ENCODE measurements at regions not wholly inside any gene's neighbourhood (a gene's known extent, or its start where the extent isn't known, plus 50 kb on each side); places are given as distances from the start of the nearest gene placed in this dataset.

DNA sequence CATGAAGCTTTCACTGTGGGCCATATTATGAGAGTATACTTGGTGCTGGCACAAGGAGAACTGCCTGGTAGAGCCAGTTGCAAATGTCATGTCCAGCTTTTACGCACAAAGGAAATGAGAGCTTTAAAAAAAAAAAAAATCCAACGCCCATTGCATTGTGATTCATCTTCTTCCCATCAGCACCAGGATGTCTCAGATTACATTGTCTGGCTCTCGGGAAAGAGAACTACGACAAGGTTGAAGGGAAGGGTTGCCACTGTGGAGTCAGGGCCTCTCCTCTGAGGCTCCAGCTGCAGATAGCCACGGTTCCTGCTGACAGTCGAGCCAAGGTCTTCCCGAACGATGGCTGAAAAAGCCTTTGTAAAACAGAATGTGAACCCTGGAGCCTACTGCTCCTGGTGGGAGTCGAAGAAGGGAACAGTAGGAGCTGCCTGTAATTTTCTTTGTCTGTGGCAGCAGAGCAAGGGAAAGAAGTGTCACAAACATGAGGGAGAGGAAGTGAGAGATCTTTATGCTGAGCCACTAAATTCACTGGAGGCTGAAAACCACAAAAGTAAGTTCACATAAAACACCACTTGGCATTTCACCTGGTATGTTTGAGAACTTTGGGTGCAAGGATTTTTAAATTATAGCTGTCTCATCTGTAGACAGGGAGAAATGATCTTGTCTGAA lies 704.7 kb downstream of the DIAPH3 start:
- Histone ChIP-seq H3K9me3 (ENCODE audit: low read length) (no peaks in the 10 kb centered on the region), H3K4me1 (ENCODE audit: insufficient read depth, low read length) (peaks cover 22% of the 10 kb centered on the region), H3K4me2 (ENCODE audit: low read length) (peak overlapping the region; percentile 75), H3K4me3 (ENCODE audit: low read length) (peak overlapping the region; percentile 46), H3K79me2 (ENCODE audit: low read length) (no peaks in the 10 kb centered on the region), H3K9ac (ENCODE audit: low read length) (peak overlapping the region; percentile 68), H3F3A (ENCODE audit: low read length, unreplicated experiment) (no peaks in the 10 kb centered on the region), H2AFZ (ENCODE audit: low read length) (peak overlapping the region; percentile 69), H3K27me3 (ENCODE audit: low read length) (no peaks in the 10 kb centered on the region), H4K20me1 (ENCODE audit: low read length) (no peaks in the 10 kb centered on the region), H3K27ac (ENCODE audit: low read length) (peak overlapping the region; percentile 97), H3K9me2 (replicated peaks; ENCODE audit: low read length) (no peaks in the 10 kb centered on the region), H3K36me3 (ENCODE audit: low read depth, low read length) (no peaks in the 10 kb centered on the region)
- POLR2A ChIA-PET (ENCODE audit: unreplicated experiment) = interaction anchor here (0.5 to 0.6 kb wide), 4 partner anchors 8 to 502 kb away, joined by 3 to 8 read pairs (median 6); no protein-coding TSS in a partner anchor
- no peak for TF ChIP-seq EZH2phosphoT487 (IDR thresholded peaks at IDR 0.05; ENCODE audit: borderline replicate concordance, low read length)
- TF ChIP-seq, protein P1, sequence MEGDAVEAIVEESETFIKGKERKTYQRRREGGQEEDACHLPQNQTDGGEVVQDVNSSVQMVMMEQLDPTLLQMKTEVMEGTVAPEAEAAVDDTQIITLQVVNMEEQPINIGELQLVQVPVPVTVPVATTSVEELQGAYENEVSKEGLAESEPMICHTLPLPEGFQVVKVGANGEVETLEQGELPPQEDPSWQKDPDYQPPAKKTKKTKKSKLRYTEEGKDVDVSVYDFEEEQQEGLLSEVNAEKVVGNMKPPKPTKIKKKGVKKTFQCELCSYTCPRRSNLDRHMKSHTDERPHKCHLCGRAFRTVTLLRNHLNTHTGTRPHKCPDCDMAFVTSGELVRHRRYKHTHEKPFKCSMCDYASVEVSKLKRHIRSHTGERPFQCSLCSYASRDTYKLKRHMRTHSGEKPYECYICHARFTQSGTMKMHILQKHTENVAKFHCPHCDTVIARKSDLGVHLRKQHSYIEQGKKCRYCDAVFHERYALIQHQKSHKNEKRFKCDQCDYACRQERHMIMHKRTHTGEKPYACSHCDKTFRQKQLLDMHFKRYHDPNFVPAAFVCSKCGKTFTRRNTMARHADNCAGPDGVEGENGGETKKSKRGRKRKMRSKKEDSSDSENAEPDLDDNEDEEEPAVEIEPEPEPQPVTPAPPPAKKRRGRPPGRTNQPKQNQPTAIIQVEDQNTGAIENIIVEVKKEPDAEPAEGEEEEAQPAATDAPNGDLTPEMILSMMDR (conservative IDR thresholded peaks at IDR 0.05; ENCODE audit: low read depth, low read length) = no peak
- TF ChIP-seq EZH2 (IDR thresholded peaks at IDR 0.05; ENCODE audit: low read length, unreplicated experiment) = no peak
- intact Hi-C loops (cut with micrococcal nuclease) = loop anchor here (1.0 to 5.0 kb wide), 3 partner anchors 13 to 218 kb away; no protein-coding TSS in a partner anchor
- peak; percentile 76 for DNase-seq
- CTCF ChIA-PET = interaction anchor here (0.6 to 1.1 kb wide), 5 partner anchors 8 to 447 kb away, joined by 3 to 6 read pairs (median 4); no protein-coding TSS in a partner anchor
- ATAC-seq = peak; percentile 95
- no TSS peak for BruUV-seq (replicated peaks)

DNA sequence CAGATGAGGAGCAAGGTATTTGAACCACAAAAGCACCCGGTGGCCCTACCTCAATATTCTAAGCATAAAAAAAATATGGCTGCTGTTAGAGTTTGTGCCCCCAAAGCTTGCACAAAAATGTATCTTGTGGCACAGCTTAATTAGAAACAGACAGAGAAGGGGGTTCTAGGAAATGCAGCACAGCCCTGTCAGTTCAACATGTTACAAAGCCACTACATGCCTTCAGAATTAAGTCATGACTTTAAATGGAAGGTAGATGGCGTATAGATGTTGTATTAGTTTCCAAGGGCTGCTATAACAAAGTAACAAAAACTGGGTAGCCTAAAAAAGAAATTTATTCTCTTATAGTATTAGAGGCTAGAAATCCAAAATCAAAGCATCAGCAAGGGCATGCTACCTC lies 703.8 kb downstream of the DIAPH3 start:
- POLR2A ChIA-PET (ENCODE audit: unreplicated experiment) = interaction anchor here (0.6 kb wide), 1 partner anchor 930 kb away, joined by 3 read pairs; no protein-coding TSS in a partner anchor
- intact Hi-C loops (cut with micrococcal nuclease) = loop anchor here (1.0 to 5.0 kb wide), 3 partner anchors 12 to 217 kb away; no protein-coding TSS in a partner anchor
- CTCF ChIA-PET = interaction anchor here (0.7 to 1.1 kb wide), 2 partner anchors 12 to 88 kb away, joined by 3 to 4 read pairs; no protein-coding TSS in a partner anchor
- H3K36me3 ChIP-seq (ENCODE audit: low read depth, low read length) = no peaks in the 10 kb centered on the region
- no peaks in the 10 kb centered on the region for H4K20me1 ChIP-seq (ENCODE audit: low read length)
- TF ChIP-seq, protein P1 (conservative IDR thresholded peaks at IDR 0.05; ENCODE audit: low read depth, low read length) = peak; percentile 25; the same call in 1 of the 2 replicates
- TF ChIP-seq EZH2 (IDR thresholded peaks at IDR 0.05; ENCODE audit: low read length, unreplicated experiment) (no peak), EZH2phosphoT487 (IDR thresholded peaks at IDR 0.05; ENCODE audit: borderline replicate concordance, low read length) (no peak)
- no peaks in the 10 kb centered on the region for H3K9me2 ChIP-seq (replicated peaks; ENCODE audit: low read length)
- no peaks in the 10 kb centered on the region for H3K79me2 ChIP-seq (ENCODE audit: low read length)
- peak overlapping the region; percentile 68 for H3K9ac ChIP-seq (ENCODE audit: low read length)
- no TSS peak for BruUV-seq (replicated peaks)
- DNase-seq (peak; percentile 7), ATAC-seq (peak; percentile 34; the same call in 1 of the 2 replicates)
- H3K9me3 ChIP-seq (ENCODE audit: low read length) = no peaks in the 10 kb centered on the region
- H3K4me3 ChIP-seq (ENCODE audit: low read length) = no peak overlapping the region
- H3K27ac ChIP-seq (ENCODE audit: low read length) = peak overlapping the region; percentile 97
- H3F3A ChIP-seq (ENCODE audit: low read length, unreplicated experiment) = no peaks in the 10 kb centered on the region
- H2AFZ ChIP-seq (ENCODE audit: low read length) = no peak overlapping the region
- H3K4me2 ChIP-seq (ENCODE audit: low read length) = peak overlapping the region; percentile 75; the same call in 1 of the 2 replicates
- peaks cover 22% of the 10 kb centered on the region for H3K4me1 ChIP-seq (ENCODE audit: insufficient read depth, low read length)
- H3K27me3 ChIP-seq (ENCODE audit: low read length) = no peaks in the 10 kb centered on the region

DNA sequence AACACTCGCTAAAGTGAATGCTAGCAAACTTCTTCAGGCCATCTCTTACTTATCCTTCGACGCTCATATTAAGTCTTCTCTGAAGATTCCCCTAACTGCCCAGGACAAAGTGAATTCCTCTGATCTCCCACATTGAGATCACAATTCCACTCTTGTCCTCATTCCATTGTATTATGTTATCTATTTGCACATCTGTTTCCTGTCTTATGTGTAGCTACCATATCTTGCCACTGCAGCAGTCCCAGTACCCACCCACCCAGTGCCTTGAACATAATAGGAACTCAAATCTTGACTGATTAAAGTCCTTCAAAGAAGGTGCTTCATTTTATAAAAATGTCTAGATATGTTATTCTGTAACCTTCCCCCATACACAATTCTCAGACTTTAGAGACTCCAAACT lies 702.3 kb downstream of the DIAPH3 start:
- Histone ChIP-seq H3K4me3 (ENCODE audit: low read length) (no peak overlapping the region), H3K79me2 (ENCODE audit: low read length) (no peaks in the 10 kb centered on the region), H3K9me3 (ENCODE audit: low read length) (no peaks in the 10 kb centered on the region), H2AFZ (ENCODE audit: low read length) (no peak overlapping the region), H3K9ac (ENCODE audit: low read length) (no peak overlapping the region), H3F3A (ENCODE audit: low read length, unreplicated experiment) (no peaks in the 10 kb centered on the region), H4K20me1 (ENCODE audit: low read length) (no peaks in the 10 kb centered on the region), H3K4me2 (ENCODE audit: low read length) (no peak overlapping the region), H3K27ac (ENCODE audit: low read length) (no peak overlapping the region), H3K9me2 (replicated peaks; ENCODE audit: low read length) (no peaks in the 10 kb centered on the region), H3K27me3 (ENCODE audit: low read length) (no peaks in the 10 kb centered on the region), H3K36me3 (ENCODE audit: low read depth, low read length) (no peaks in the 10 kb centered on the region), H3K4me1 (ENCODE audit: insufficient read depth, low read length) (peaks cover 22% of the 10 kb centered on the region)
- ATAC-seq (no peak), DNase-seq (no peak)
- ChIA-PET CTCF (no interaction called here), POLR2A (ENCODE audit: unreplicated experiment) (no interaction called here)
- no peak for TF ChIP-seq EZH2phosphoT487 (IDR thresholded peaks at IDR 0.05; ENCODE audit: borderline replicate concordance, low read length)
- TF ChIP-seq EZH2 (IDR thresholded peaks at IDR 0.05; ENCODE audit: low read length, unreplicated experiment) = no peak
- TF ChIP-seq, protein P1 (conservative IDR thresholded peaks at IDR 0.05; ENCODE audit: low read depth, low read length) = no peak
- intact Hi-C loops (cut with micrococcal nuclease) = no loop called here
- BruUV-seq (replicated peaks) = no TSS peak
